ENCODE measurements at regions not wholly inside any gene's neighbourhood (a gene's known extent, or its start where the extent isn't known, plus 50 kb on each side); places are given as distances from the start of the nearest gene placed in this dataset.
A peak's percentile ranks its signal among the peaks of the same experiment; 100 is the strongest.

GRCh38 chr1:87194856-87195255 lies 133.8 kb upstream of the LMO4 start:
- DNase-seq (ENCODE audit: low read depth, low spot score): no peak

GRCh38 chr1:87196110-87196827 lies 132.4 kb upstream of the LMO4 start:
- no peak for DNase-seq (ENCODE audit: low read depth, low spot score)

- peak; percentile 16 for DNase-seq (ENCODE audit: low read depth, low spot score)
These were observed 131.5 kb upstream of the LMO4 start for GRCh38 chr1:87197156-87197555.

- no peak for DNase-seq (ENCODE audit: low read depth, low spot score)
These were observed 131.0 kb upstream of the LMO4 start for GRCh38 chr1:87197641-87198040.

GRCh38 chr1:87200875-87201638 lies 127.6 kb upstream of the LMO4 start:
- DNase-seq (ENCODE audit: low read depth, low spot score): no peak

- DNase-seq (ENCODE audit: low read depth, low spot score): no peak
These were observed 126.9 kb upstream of the LMO4 start for GRCh38 chr1:87201768-87202167.

GRCh38 chr1:87202451-87202850 lies 126.2 kb upstream of the LMO4 start:
- no peak for DNase-seq (ENCODE audit: low read depth, low spot score)

- DNase-seq (ENCODE audit: low read depth, low spot score): no peak
These were observed 125.6 kb upstream of the LMO4 start for GRCh38 chr1:87202922-87203655.

- peak; percentile 45 for DNase-seq (ENCODE audit: low read depth, low spot score)
These were observed 124.8 kb upstream of the LMO4 start for GRCh38 chr1:87203904-87204303.

GRCh38 chr1:87204441-87204840 lies 124.2 kb upstream of the LMO4 start:
- DNase-seq (ENCODE audit: low read depth, low spot score): peak; percentile 5

- peak; percentile 23 for DNase-seq (ENCODE audit: low read depth, low spot score)
These were observed 123.8 kb upstream of the LMO4 start for GRCh38 chr1:87204921-87205320.

GRCh38 chr1:87206044-87206831 lies 122.4 kb upstream of the LMO4 start:
- no peak for DNase-seq (ENCODE audit: low read depth, low spot score)

- DNase-seq (ENCODE audit: low read depth, low spot score): no peak
These were observed 120.6 kb upstream of the LMO4 start for GRCh38 chr1:87208080-87208479.

GRCh38 chr1:87208931-87209330 lies 119.7 kb upstream of the LMO4 start:
- DNase-seq (ENCODE audit: low read depth, low spot score): no peak

- DNase-seq (ENCODE audit: low read depth, low spot score): no peak
These were observed 118.5 kb upstream of the LMO4 start for GRCh38 chr1:87210151-87210550.

GRCh38 chr1:87212431-87213134 lies 116.1 kb upstream of the LMO4 start:
- DNase-seq (ENCODE audit: low read depth, low spot score): peak; percentile 20

GRCh38 chr1:87213135-87213515 lies 115.6 kb upstream of the LMO4 start:
- no peak for DNase-seq (ENCODE audit: low read depth, low spot score)

GRCh38 chr1:87215592-87215991 lies 113.1 kb upstream of the LMO4 start:
- DNase-seq (ENCODE audit: low read depth, low spot score): no peak

GRCh38 chr1:87218618-87219017 lies 110.1 kb upstream of the LMO4 start:
- DNase-seq (ENCODE audit: low read depth, low spot score): no peak

GRCh38 chr1:87219141-87219540 lies 109.5 kb upstream of the LMO4 start:
- no peak for DNase-seq (ENCODE audit: low read depth, low spot score)

- no peak for DNase-seq (ENCODE audit: low read depth, low spot score)
These were observed 109.1 kb upstream of the LMO4 start for GRCh38 chr1:87219626-87220025.

Data from astrocyte of the hippocampus (primary cell).